Stimulated activated CD4-positive, alpha-beta T cell treated with anti-CD3 and anti-CD28 coated beads, Interleukin-4, amount 100 ng/mL, for 24 hours (primary cell): ENCODE measurements at regions not wholly inside any gene's neighbourhood (a gene's known extent, or its start where the extent isn't known, plus 50 kb on each side); places are given as distances from the start of the nearest gene placed in this dataset.
"Not testable (repeated sequence)": the region's sequence is repeated elsewhere in the genome, so short reads cannot be mapped to it uniquely, and the experiment has no call there.

Source experiments
- DNase-seq: peaks from one replicate; pipeline ENCODE4 v3.0.0-alpha.2; 2020

DNA sequence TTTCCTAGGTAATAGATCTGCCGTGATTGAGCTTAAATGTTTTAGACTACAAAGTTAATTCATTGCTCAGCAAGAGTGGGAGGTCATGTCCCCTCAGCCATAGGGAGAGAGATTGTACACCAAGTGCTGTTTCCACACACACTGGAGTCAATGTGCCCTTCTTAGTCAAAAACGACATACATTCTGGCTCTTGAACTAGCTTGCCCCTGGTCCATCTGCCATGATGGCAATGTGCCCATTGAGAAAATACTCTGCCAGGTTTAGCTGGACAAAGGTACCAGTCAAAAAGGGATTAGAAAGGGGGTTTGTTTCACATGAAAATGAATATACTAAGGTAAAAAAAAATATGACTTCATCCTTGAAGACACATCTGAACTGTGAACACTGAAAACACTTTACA is 377.1 kb upstream of the ADGRL3 start:
- DNase-seq, result no peak

DNA sequence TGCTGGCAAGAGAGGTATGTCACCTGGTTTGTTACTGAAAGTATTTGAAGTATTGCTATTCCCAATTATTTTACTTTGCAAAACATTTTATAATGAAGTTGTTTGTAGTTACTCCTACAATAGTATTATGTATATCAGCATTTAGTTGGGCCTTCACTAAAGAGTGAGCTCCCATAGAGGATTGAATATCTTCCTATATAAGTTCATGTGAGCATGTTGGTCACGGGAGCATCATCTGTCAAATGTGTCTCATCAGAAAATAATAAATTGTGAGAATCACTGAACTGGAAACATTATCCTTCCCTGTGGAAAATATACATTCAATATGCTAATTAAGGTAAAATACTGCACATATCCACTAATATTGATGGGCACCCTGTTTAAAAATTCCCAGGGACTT is 360.1 kb upstream of the ADGRL3 start:
- no peak for DNase-seq

GRCh38 chr4:60846678-60847077 is 353.4 kb upstream of the ADGRL3 start:
- no peak for DNase-seq

DNA sequence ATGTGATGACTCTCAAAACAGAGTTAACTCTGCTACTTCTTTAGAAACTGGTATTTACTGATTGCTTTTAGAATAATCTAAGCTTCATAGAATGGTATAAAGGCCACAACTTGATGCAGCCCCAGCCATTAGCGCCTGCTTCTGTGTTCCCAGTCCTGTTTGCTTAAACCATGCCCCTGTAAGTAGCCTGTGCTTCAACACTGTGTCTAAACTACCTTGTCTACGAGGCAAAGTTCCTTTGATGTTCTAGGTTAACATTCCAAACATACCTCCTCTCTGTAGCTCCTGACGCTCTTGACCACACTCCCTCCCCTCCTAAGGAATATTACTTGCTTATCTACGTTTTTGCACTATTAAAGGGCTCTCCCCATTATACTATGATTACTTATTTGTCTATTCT is 352.5 kb upstream of the ADGRL3 start:
- DNase-seq, result no peak

DNA sequence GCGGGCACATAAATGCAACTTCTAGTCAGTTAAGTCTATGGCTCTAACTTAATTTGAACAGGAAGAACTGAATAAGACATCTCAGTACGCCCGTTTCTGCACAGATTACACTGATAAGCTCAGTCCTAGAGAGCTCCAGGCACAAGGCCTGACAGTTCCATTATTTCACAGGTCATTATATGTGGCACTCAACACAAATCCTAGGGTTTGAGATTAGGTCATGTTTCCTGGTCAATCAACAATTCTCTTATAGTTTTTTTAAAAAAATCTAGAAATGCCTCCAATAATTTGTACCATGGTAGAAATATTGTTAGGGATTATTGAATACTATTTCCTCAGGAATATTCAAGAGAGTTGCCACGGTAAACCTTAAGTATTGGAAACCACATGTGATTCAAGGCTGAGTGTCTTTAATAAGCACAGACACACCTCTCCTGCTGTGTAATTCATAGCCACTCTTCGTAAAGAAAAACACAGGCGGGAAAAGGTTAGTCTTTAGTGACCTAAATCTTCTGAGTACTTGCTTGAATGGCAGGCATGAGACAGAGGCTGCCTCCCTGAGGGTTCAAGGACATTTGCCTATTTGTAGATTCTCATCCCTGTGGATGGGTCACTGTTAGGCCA is 342.9 kb upstream of the ADGRL3 start:
- no peak for DNase-seq

DNA sequence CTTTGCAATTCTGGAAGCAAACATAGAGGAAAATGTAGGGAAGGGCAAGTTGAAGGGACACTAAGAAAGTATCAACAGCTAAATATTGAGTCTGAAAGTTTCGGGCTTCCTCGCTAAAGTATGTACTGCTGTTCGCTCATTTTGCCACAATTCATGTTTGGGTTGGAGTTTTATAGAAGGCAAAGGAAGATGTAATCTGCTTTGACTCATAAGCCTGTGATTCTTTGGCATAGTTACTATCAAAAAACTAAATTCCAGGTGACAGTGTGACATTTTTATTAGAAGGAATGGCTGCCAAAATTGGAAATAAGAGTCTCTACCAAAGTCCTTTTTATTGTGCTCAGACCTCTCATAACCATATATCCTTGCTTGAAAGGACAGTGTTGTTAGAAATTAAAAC is 336.7 kb upstream of the ADGRL3 start:
- DNase-seq, result no peak

- no peak for DNase-seq
Measured at GRCh38 chr4:60865273-60865672, 334.9 kb upstream of the ADGRL3 start.

DNA sequence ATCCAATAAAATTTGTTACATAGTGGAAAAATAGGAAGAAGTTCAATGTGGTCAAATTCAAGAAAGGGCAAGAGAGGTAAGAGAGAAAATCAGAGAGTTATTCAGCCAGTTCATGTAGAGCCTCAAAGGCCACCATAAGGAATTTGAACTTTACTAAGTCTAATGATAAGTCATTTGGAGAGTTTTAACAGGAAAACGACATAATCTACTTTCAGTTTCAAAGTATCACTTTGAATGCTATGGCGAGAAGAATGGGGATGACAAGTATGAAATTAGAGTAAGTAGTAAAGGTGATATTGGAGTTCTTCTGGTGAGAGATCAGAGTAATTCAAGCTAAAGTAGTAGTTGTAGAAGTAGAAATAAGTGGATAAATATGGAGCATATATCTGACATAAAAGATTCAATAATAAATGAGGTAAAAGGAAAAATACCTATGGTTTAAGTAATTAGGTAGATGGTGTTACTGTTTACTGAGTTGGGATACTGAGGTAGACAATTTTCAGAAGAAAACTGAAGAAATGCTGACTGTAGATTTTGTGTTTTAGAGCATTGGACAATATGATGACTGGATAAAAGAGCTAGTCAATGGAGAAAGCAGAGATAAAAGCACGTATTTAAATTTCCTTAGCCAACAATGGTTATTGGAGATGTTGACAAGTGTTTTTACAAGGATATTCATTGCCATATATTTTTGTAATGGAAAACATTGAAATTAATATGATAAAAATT is 331.7 kb upstream of the ADGRL3 start:
- no peak for DNase-seq

GRCh38 chr4:60879135-60879701 is 320.9 kb upstream of the ADGRL3 start:
- DNase-seq, result no peak

- no peak for DNase-seq
Measured at GRCh38 chr4:60884587-60884986, 315.5 kb upstream of the ADGRL3 start.

- DNase-seq, result no peak
Measured at GRCh38 chr4:60885011-60885410, 315.1 kb upstream of the ADGRL3 start.

- DNase-seq, result no peak
Measured at GRCh38 chr4:60890743-60891142, 309.4 kb upstream of the ADGRL3 start.

- DNase-seq, result no peak
Measured at GRCh38 chr4:60891947-60892346, 308.2 kb upstream of the ADGRL3 start.

DNA sequence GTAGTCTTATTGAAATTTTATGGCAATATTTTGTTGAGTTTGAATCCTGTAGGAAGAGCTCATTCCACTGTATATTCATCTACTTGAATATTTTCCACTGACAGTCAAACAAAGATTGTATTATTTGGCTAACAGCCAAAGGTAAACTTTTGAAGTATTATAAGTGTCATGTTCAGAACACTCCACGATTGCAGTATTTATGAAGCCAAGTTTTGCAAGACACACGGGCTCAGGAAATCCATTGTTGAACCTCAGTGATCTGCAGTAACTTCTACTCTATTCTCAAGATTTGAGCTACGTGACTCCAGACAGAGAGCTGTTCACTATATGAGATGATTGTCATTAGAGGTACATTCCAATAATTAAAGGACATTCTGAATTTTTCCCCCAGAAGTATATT is 302.7 kb upstream of the ADGRL3 start:
- DNase-seq, result no peak

DNA sequence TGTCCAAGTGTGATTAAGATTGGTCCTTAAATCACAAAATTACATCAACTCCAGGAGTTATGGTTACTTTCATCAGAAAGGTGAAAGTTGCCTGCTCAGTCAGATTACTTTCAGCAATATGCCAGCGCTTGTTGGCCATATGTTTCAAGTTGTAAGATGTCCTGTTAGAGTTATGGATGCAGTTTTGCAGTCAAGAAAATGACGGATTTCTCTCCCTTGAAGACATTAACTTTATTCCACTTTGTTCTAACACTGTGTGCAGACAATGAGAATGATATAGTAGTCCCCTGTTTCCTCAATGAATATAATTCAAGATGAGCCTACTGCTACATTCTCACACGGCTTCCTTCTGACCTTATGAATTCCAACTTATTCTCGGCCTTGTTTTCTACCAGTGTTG is 295.0 kb upstream of the ADGRL3 start:
- no peak for DNase-seq

DNA sequence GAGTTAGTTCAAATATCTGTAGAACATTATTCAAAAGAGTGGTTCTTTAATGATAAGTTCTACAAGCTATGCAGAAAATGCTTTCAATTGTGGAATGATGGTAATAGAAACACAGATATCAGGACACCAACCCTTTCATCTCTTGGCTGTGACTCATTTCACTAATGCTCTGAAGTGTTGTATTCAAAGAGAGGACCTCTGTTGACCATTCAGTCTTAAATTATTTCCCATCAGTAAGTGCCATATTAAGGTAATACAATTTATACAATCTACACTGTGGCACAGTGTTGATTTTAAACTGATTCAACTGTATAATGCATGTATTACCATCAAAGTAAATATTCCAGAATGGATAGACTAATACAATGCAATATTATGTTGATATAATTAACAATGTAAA is 289.0 kb upstream of the ADGRL3 start:
- DNase-seq, result no peak

- no peak for DNase-seq
Measured at GRCh38 chr4:60913002-60913401, 287.1 kb upstream of the ADGRL3 start.

- DNase-seq, result no peak
Measured at GRCh38 chr4:60913671-60914070, 286.5 kb upstream of the ADGRL3 start.

GRCh38 chr4:60921735-60922134 is 278.4 kb upstream of the ADGRL3 start:
- not testable (repeated sequence) for DNase-seq

DNA sequence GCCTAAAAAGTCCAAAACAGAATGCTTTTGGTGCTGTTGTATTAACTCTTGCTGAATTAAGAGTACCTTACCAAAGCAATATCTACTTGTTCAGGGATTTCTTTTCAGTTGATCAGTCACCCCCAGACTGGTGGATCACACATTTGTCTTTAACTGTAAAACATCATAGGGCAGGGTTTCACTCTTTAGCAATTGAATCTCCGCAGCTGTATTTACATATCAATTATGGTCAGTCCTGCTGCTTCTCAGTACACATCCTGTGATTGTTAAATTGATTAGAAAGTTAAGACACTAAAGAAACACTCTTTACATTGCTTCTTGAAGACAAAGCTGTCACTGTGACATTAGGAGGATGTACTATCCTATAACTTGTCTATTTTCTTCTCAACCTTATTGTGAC is 277.1 kb upstream of the ADGRL3 start:
- DNase-seq, result no peak

DNA sequence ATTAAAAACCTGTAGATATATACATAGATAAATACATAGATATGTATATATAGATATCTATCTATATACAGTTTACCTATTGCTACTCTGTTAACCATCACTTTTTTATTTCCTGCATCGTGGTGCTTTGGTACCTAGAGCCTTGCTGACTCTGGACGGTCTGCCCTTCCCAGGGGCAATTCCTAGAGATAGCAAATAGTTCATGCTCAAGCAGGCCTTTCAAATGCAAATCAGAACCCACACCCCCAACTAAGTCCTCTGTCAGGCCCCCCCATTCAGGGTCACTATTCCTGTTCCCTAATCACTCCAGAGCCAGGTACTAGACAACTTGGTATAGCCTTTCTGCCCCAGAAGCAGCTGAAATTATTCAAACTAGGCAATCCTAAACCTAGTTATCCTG is 273.5 kb upstream of the ADGRL3 start:
- DNase-seq, result no peak

DNA sequence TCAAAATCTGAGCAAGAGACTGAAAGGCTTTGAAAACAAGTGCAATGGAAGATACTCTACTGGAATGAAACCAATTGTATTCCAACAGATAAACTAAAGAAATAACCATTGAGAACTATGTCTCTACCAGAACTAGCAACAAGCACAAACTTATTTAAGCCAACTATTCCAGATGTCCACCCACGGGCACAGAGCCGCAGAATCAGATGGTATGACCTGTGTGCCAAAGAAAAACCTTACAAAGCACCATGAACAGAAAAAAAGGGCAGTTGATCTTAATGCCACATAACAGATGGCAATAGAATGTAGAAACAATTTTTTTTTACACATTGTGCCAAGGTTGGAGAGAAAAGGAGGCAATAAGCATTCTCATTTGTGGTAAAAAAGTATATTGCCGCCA is 269.3 kb upstream of the ADGRL3 start:
- DNase-seq, result no peak

DNA sequence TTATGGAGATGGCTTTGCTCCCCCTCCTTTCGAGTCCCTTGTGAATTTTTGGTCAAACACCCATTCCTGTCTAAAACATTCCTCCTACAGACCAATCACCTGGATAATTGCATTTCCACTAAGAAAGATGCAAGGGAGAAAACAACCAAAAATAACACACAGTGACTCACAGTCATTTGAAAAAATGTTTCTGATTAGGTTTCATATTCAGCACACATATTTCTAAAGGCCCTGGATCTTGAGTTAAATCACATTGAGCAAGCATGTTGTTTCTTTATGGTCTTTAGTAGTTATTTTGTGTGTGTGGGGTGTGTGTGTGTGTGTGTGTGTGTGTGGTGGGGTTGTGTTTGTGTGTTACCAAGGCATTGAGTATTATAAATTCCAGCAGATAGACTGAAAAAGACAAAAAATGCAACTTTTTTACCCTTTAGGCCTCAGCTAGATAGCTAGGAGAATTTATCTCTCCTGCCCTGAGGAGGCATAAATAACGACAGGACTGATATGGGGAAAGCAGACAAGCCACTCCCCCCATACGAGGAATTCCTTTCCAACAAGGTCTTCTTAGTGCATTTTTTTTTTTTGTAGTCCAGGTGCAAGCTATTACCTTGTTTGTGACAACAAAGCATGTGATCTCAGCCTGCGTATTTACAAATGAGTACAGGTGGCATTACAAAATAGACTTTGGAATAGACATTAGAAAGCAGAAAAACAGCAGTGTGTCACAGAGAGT is 265.4 kb upstream of the ADGRL3 start:
- DNase-seq, result no peak

GRCh38 chr4:60938181-60938580 is 261.9 kb upstream of the ADGRL3 start:
- DNase-seq, result no peak
